ENCODE measurements at regions not wholly inside any gene's neighbourhood (a gene's known extent, or its start where the extent isn't known, plus 50 kb on each side); places are given as distances from the start of the nearest gene placed in this dataset.

DNA sequence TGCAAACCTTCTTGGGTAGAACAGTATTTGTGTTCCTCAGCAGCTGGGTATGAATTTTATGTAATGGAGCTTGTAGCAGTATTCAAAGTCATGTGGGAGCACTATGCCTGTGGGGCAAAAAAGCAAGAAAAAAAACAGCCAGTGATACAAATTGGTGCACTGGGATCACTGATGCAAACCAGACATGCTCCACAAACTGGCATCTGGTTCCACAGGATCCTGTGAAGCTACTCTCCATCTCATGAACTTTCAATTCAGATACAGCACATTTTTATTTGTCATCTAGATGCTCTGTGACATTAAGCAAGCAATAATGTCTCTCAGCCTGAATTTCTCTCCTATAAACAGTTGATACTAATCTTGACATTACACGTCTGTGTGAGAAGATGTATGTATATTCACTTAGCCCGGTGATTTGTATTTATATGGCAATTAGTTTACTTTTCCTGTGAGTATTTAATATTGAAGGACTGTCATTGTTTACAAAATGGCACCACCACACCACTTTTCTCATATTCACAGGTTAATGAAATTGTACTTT, 208.5 kb upstream of the GRIA4 start:
- TF ChIP-seq, protein P1, sequence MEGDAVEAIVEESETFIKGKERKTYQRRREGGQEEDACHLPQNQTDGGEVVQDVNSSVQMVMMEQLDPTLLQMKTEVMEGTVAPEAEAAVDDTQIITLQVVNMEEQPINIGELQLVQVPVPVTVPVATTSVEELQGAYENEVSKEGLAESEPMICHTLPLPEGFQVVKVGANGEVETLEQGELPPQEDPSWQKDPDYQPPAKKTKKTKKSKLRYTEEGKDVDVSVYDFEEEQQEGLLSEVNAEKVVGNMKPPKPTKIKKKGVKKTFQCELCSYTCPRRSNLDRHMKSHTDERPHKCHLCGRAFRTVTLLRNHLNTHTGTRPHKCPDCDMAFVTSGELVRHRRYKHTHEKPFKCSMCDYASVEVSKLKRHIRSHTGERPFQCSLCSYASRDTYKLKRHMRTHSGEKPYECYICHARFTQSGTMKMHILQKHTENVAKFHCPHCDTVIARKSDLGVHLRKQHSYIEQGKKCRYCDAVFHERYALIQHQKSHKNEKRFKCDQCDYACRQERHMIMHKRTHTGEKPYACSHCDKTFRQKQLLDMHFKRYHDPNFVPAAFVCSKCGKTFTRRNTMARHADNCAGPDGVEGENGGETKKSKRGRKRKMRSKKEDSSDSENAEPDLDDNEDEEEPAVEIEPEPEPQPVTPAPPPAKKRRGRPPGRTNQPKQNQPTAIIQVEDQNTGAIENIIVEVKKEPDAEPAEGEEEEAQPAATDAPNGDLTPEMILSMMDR (conservative IDR thresholded peaks at IDR 0.05; ENCODE audit: control insufficient read depth, insufficient read depth, low read depth, low read length), result no peak
- no peak for DNase-seq (ENCODE audit: low read depth)
- H3K4me3 ChIP-seq (ENCODE audit: control insufficient read depth, low read depth, low read length), result no peak overlapping the region

DNA sequence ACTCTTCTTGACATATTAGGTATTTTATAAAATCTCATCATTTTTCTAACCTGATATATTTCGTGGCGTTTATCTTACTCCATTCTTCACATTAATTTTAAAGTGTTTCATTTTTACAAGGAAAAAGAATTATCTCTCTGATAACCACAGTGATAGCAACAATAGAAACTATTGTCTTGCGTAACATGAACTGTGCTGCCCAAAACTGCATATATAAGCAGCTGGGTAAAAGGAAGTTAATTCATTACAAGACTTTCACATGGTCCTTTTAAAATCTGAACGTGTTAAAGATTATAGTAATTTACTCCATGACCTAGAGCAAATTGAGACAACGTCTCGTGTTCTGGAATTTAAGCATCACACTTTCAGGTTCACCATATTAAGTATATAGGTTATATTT, 210.4 kb upstream of the GRIA4 start:
- no peak overlapping the region for H3K4me3 ChIP-seq (ENCODE audit: control insufficient read depth, low read depth, low read length)
- no peak for DNase-seq (ENCODE audit: low read depth)
- TF ChIP-seq, protein P1 (conservative IDR thresholded peaks at IDR 0.05; ENCODE audit: control insufficient read depth, insufficient read depth, low read depth, low read length), result no peak

DNA sequence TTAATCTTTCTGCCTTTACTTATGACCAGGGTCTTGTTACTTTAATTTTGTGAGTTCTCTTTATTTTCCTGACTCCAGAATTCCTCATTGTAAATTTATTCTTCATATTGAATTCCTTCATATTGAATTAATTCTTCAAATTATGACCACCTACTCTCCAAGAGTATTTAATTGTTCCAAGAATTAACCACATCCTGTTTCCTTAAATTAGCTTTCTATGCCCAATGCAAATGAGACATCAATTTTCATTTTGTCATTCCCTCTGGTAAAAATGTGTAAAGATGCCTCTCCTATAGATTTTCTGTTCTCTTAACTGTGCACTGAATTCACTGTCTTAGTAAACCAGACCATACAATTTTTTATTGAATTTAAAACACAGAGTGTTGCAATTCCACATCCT, 211.2 kb upstream of the GRIA4 start:
- H3K4me3 ChIP-seq (ENCODE audit: control insufficient read depth, low read depth, low read length), result no peak overlapping the region
- TF ChIP-seq, protein P1 (conservative IDR thresholded peaks at IDR 0.05; ENCODE audit: control insufficient read depth, insufficient read depth, low read depth, low read length), result no peak
- DNase-seq (ENCODE audit: low read depth), result no peak

DNA sequence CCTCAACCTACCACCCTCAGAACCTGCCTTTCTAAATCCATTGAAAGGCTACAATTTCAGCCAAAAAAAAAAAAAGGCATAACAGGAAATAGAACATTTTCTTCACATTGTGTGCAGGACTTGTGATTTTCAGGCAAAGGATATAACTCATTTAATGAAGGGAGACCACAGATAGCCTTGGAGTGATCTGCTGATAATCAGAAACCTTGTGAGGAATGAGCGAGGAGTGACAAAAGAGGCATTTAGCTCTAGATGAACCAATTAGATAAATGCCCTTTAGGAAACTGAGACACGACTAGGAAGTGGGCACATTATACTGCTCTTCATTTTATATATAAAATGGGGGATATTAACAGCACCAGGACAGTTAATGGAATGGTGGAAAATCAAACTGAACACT, 216.5 kb upstream of the GRIA4 start:
- TF ChIP-seq, protein P1 (conservative IDR thresholded peaks at IDR 0.05; ENCODE audit: control insufficient read depth, insufficient read depth, low read depth, low read length), result no peak
- no peak overlapping the region for H3K4me3 ChIP-seq (ENCODE audit: control insufficient read depth, low read depth, low read length)
- no peak for DNase-seq (ENCODE audit: low read depth)

GRCh38 chr11:105392556-105392955, 217.3 kb upstream of the GRIA4 start:
- peak; percentile 36 for DNase-seq (ENCODE audit: low read depth)
- no peak overlapping the region for H3K4me3 ChIP-seq (ENCODE audit: control insufficient read depth, low read depth, low read length)
- TF ChIP-seq, protein P1 (conservative IDR thresholded peaks at IDR 0.05; ENCODE audit: control insufficient read depth, insufficient read depth, low read depth, low read length), result no peak

DNA sequence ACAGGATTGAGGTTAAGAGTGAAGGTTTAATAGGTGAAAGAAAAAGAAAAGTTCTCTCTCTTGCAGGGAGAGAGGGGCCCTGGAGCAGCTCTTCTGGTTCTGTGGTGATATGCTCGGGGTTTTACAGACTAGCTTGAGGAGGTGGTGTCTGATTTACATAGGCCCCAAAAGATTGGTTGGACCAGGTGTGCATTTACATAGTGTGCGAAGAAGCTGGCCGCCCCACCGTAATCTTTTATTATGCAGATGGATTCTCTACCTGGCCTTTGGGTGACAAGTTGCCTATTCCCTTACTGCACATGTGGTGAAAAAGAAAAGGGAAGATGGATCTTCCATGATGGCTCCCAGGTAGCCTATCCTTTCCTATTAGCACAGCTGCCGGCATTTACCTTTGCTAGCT, 219.9 kb upstream of the GRIA4 start:
- no peak for DNase-seq (ENCODE audit: low read depth)
- TF ChIP-seq, protein P1 (conservative IDR thresholded peaks at IDR 0.05; ENCODE audit: control insufficient read depth, insufficient read depth, low read depth, low read length), result no peak

GRCh38 chr11:105388006-105388405, 221.9 kb upstream of the GRIA4 start:
- TF ChIP-seq, protein P1 (conservative IDR thresholded peaks at IDR 0.05; ENCODE audit: control insufficient read depth, insufficient read depth, low read depth, low read length), result no peak
- DNase-seq (ENCODE audit: low read depth), result no peak
- H3K4me3 ChIP-seq (ENCODE audit: control insufficient read depth, low read depth, low read length), result no peak overlapping the region

More for the DNA sequence above, 219.9 kb upstream of the GRIA4 start:
- H3K4me3 ChIP-seq (ENCODE audit: control insufficient read depth, low read depth, low read length), result no peak overlapping the region

All from fibroblast of mammary gland (primary cell).